ENCODE measurements at regions not wholly inside any gene's neighbourhood (a gene's known extent, or its start where the extent isn't known, plus 50 kb on each side); places are given as distances from the start of the nearest gene placed in this dataset.

DNA sequence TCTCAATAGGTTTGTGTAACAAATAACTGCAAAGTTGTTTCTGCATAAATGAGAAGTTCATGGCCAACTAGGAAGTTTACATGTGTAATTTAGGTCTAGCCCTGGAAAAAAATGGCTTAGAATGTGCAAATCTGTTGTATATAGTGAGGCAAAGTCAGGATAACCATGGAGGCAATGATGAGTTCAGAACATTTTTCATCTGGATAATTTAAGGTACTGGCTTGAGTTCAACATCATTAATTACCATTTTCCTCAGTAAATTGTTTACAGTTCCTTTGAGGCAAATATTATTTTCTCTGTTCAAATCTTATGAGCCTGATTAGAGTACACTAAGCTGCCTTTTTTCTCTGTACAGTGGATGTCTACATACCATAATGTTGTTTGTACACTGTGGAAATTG, 1259.0 kb upstream of the NUDT12 start:
- TF ChIP-seq, protein P1, sequence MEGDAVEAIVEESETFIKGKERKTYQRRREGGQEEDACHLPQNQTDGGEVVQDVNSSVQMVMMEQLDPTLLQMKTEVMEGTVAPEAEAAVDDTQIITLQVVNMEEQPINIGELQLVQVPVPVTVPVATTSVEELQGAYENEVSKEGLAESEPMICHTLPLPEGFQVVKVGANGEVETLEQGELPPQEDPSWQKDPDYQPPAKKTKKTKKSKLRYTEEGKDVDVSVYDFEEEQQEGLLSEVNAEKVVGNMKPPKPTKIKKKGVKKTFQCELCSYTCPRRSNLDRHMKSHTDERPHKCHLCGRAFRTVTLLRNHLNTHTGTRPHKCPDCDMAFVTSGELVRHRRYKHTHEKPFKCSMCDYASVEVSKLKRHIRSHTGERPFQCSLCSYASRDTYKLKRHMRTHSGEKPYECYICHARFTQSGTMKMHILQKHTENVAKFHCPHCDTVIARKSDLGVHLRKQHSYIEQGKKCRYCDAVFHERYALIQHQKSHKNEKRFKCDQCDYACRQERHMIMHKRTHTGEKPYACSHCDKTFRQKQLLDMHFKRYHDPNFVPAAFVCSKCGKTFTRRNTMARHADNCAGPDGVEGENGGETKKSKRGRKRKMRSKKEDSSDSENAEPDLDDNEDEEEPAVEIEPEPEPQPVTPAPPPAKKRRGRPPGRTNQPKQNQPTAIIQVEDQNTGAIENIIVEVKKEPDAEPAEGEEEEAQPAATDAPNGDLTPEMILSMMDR (IDR thresholded peaks at IDR 0.05): no peak
- TF ChIP-seq RCOR1 (IDR thresholded peaks at IDR 0.05; ENCODE audit: low read length) (no peak), YY1 (IDR thresholded peaks at IDR 0.05; ENCODE audit: low read depth) (no peak)
